ENCODE measurements at regions not wholly inside any gene's neighbourhood (a gene's known extent, or its start where the extent isn't known, plus 50 kb on each side); places are given as distances from the start of the nearest gene placed in this dataset.

GRCh38 chr20:39421571-39422105, 459.5 kb downstream of the DHX35 start:
- no peak for TF ChIP-seq CTCF (IDR thresholded peaks at IDR 0.05; ENCODE audit: low read length)
- no peak for TF ChIP-seq EZH2 (IDR thresholded peaks at IDR 0.05; ENCODE audit: borderline replicate concordance, low read length)
